Endothelial cell of umbilical vein (primary cell): ENCODE measurements at regions not wholly inside any gene's neighbourhood (a gene's known extent, or its start where the extent isn't known, plus 50 kb on each side); places are given as distances from the start of the nearest gene placed in this dataset.

Source experiments
- BruUV-seq: library from RNA; stranded (reverse); fragments of 400-500 nt; replicated peaks from 2 replicates; lab custom pipeline; 2021; lab: Mats Ljungman, UMichigan
- CTCF ChIA-PET: fragments of 300-600, 350-600 bp; sonication (Branson Sonifier 250); formaldehyde crosslinking; loops from one replicate; lab custom pipeline; 2021; ENCODE audit warnings: antibody characterized with exemption, inconsistent platforms; lab: Charles Lee
- POLR2A ChIA-PET: fragments of 300-600, 350-600 bp; sonication (Branson Sonifier 250); formaldehyde crosslinking; loops from one replicate; lab custom pipeline; 2021; ENCODE audit warnings: antibody characterized with exemption, inconsistent platforms; lab: Charles Lee
- DNase-seq: peaks from one replicate; pipeline ENCODE4 v3.0.0-alpha.2; 2011; ENCODE audit warnings: low read depth, low spot score
- FAIRE-seq: peaks from 2 replicates; lab custom pipeline; 2011; peaks lifted over from hg19 to GRCh38; lab: Jason Lieb, UNC
- H2AFZ ChIP-seq: 2 replicates; pipeline ENCODE4 v1.6.0; 2012; ENCODE audit warnings: low read depth, low read length, control low read depth, inconsistent platforms
- H3K27ac ChIP-seq: 2 replicates; pipeline ENCODE4 v1.5.1; 2011; ENCODE audit warnings: low read depth, mild to moderate bottlenecking, control low read depth, low read length, moderate library complexity; ENCODE audit not compliant: insufficient read depth
- H3K27me3 ChIP-seq, 2 experiments: 2 replicates each; pipeline versions ENCODE4 v1.6.0 to v1.6.1; 2011; ENCODE audit warnings: low read length in 2 of 2, mixed read lengths in 1 of 2; ENCODE audit not compliant: control insufficient read depth in 2 of 2, insufficient read depth in 2 of 2
- H3K36me3 ChIP-seq, 2 experiments: 2 replicates in 1 of 2; 3 replicates in 1 of 2; pipeline ENCODE4 v1.5.1; 2011; ENCODE audit warnings: low read length in 2 of 2, mild to moderate bottlenecking in 1 of 2, moderate library complexity in 1 of 2; ENCODE audit not compliant: control insufficient read depth in 2 of 2, insufficient read depth in 2 of 2; ENCODE audit errors: extremely low read depth in 1 of 2
- H3K4me1 ChIP-seq: 3 replicates; pipeline ENCODE4 v1.5.1; 2011; ENCODE audit warnings: mild to moderate bottlenecking, low read length; ENCODE audit not compliant: control insufficient read depth, insufficient read depth; ENCODE audit errors: extremely low read depth
- H3K4me2 ChIP-seq: 2 replicates; pipeline ENCODE4 v1.6.1; 2011; ENCODE audit warnings: low read length, control low read depth, mixed read lengths; ENCODE audit not compliant: insufficient read depth
- H3K4me3 ChIP-seq, 3 experiments: fragments of 200-600 bp in 1 of 3; sonication (generic), shearing (Covaris generic) in 1 of 3; replicated peaks in 1 of 3; 2 replicates each; pipeline ENCODE4 v1.5.1; 2011 to 2016; ENCODE audit warnings: control low read depth in 3 of 3, low read length in 3 of 3, mild to moderate bottlenecking in 2 of 3, inconsistent platforms in 1 of 3, low read depth in 1 of 3, moderate library complexity in 1 of 3; ENCODE audit not compliant: insufficient read depth in 1 of 3
- H3K79me2 ChIP-seq: 2 replicates; pipeline ENCODE4 v1.6.0; 2012; ENCODE audit warnings: low read length, inconsistent platforms; ENCODE audit not compliant: control insufficient read depth, insufficient read depth
- H3K9ac ChIP-seq: replicated peaks from 2 replicates; pipeline ENCODE3; 2011; ENCODE audit warnings: low read length, control low read depth; ENCODE audit not compliant: insufficient read depth; ENCODE audit errors: extremely low read depth
- H3K9me1 ChIP-seq: replicated peaks from 3 replicates; pipeline ENCODE4 v1.6.0; 2011; ENCODE audit warnings: mild to moderate bottlenecking, low read length; ENCODE audit not compliant: control insufficient read depth, insufficient read depth; ENCODE audit errors: extremely low read depth
- H3K9me3 ChIP-seq: replicated peaks from 2 replicates; pipeline ENCODE4 v1.5.1; 2012; ENCODE audit warnings: low read length, inconsistent platforms; ENCODE audit not compliant: control insufficient read depth, insufficient read depth
- H4K20me1 ChIP-seq: replicated peaks from 2 replicates; pipeline ENCODE3; 2011; ENCODE audit warnings: mild to moderate bottlenecking, low read length; ENCODE audit not compliant: control insufficient read depth, insufficient read depth; ENCODE audit errors: extremely low read depth
- CTCF ChIP-seq, 2 donors: IDR thresholded peaks; 1 replicate in 1 of 2; 2 replicates in 1 of 2; pipeline ENCODE4 v1.5.1; 2011; ENCODE audit warnings: low read length in 2 of 2, mild to moderate bottlenecking in 2 of 2, moderate library complexity in 2 of 2, control low read depth in 1 of 2, inconsistent platforms in 1 of 2, low read depth in 1 of 2; ENCODE audit not compliant: insufficient read depth in 1 of 2; ENCODE audit errors: extremely low read depth in 1 of 2
- EZH2 ChIP-seq: IDR thresholded peaks from 2 replicates; pipeline ENCODE4 v1.6.1; 2012; ENCODE audit warnings: borderline replicate concordance, low read depth, mild to moderate bottlenecking, moderate library complexity, low read length, inconsistent platforms; ENCODE audit not compliant: severe bottlenecking
- GATA2 ChIP-seq: IDR thresholded peaks from 2 replicates; pipeline ENCODE4 v1.7.0; 2011; ENCODE audit warnings: low read depth, mild to moderate bottlenecking, moderate library complexity, mixed read lengths, low read length; ENCODE audit not compliant: insufficient read length, insufficient read depth
- JUN ChIP-seq: IDR thresholded peaks from 2 replicates; pipeline ENCODE4 v1.6.1; 2011; ENCODE audit warnings: borderline replicate concordance, low read depth; ENCODE audit not compliant: insufficient read length, insufficient read depth
- MYC ChIP-seq: IDR thresholded peaks from one replicate; pipeline ENCODE4 v1.6.1; 2011; ENCODE audit warnings: mild to moderate bottlenecking, low read depth, low read length
- POLR2A ChIP-seq: IDR thresholded peaks from 2 replicates; pipeline ENCODE4 v1.6.1; 2012; ENCODE audit warnings: low read depth, mild to moderate bottlenecking, control low read depth, low read length
- POLR2AphosphoS5 ChIP-seq: IDR thresholded peaks from 2 replicates; pipeline ENCODE4 v1.6.1; 2012; ENCODE audit warnings: low read depth, mild to moderate bottlenecking, control low read depth, low read length, moderate library complexity; ENCODE audit not compliant: insufficient read depth
- dilution Hi-C: fragments of 300-500 bp; cut with MboI; formaldehyde crosslinking; loops from one replicate; pipeline ENCODE4 v1.15.0; 2019; ENCODE audit warnings: low sequenced_read_pairs; ENCODE audit not compliant: extremely low pct_ligation_motif_present
- intact Hi-C: fragments of 100-400 bp; cut with micrococcal nuclease; formaldehyde crosslinking; loops from one replicate; pipeline ENCODE4 v1.10.0; 2022

DNA sequence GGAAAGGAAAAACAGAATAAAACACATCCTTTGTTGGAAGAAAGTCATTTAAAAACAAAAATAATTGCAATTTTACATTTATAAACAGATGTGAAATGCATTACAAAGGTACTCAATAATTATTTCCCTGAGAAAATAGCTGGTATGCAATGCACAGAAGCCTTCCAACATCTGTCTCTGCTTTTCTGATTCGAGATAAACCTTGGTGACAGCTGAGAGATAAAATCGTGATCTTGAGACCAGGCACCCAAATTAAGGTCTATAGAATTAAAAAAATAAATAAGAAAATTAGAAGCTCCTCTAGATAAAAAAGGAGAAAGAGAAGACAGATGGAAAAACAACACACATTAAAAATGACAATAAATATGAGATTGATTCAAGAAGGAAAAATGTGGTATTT, 544.0 kb downstream of the SPRY1 start:
- no peak overlapping the region for H2AFZ ChIP-seq
- CTCF ChIA-PET, result interaction anchor here (1.1 kb wide), 1 partner anchor 29 kb away, joined by 3 read pairs; no protein-coding TSS in a partner anchor
- H3K27me3 ChIP-seq, result no peaks in the 10 kb centered on the region
- H4K20me1 ChIP-seq, result no peaks in the 10 kb centered on the region
- no peaks in the 10 kb centered on the region for H3K9me3 ChIP-seq
- DNase-seq (no peak), FAIRE-seq (no peak)
- H3K4me2 ChIP-seq, result no peak overlapping the region
- intact Hi-C loops, result no loop called here
- H3K4me1 ChIP-seq, result peaks cover 35% of the 10 kb centered on the region
- H3K36me3 ChIP-seq, result no peaks in the 10 kb centered on the region
- H3K27ac ChIP-seq, result no peak overlapping the region
- H3K4me3 ChIP-seq, result no peak overlapping the region
- TF ChIP-seq GATA2, result no peak
- no peaks in the 10 kb centered on the region for H3K9me1 ChIP-seq
- dilution Hi-C loops, result no loop called here
- H3K9ac ChIP-seq, result no peak overlapping the region
- H3K79me2 ChIP-seq, result no peaks in the 10 kb centered on the region
- no TSS peak for BruUV-seq
- POLR2A ChIA-PET, result no interaction called here

DNA sequence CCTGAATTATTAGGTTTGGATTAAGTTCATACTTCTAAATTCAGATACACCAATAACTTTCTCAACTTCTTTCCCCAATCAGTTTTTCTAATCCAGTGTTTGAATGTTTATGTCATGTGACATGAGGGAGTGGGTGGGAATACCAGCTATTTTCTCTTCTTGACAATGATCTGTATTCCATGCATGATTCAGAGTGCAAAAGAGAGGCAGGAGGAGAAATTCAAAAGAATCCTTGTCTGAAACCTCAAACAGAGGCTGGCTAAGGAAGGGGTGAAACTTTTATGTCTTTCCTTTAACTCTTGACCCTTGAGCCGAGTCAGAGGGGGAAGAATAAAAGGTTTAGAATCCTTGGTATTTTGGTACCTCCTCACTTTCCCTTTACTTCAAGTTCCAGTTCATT, 544.7 kb downstream of the SPRY1 start:
- Histone ChIP-seq H3K9ac (no peak overlapping the region), H3K9me1 (no peaks in the 10 kb centered on the region), H3K9me3 (no peaks in the 10 kb centered on the region), H3K79me2 (no peaks in the 10 kb centered on the region), H4K20me1 (no peaks in the 10 kb centered on the region), H3K36me3 (no peaks in the 10 kb centered on the region), H3K4me1 (peaks cover 29% of the 10 kb centered on the region), H3K27ac (no peak overlapping the region), H3K27me3 (no peaks in the 10 kb centered on the region), H2AFZ (no peak overlapping the region), H3K4me3 (no peak overlapping the region), H3K4me2 (no peak overlapping the region)
- CTCF ChIA-PET, result interaction anchor here (1.1 kb wide), 1 partner anchor 29 kb away, joined by 3 read pairs; no protein-coding TSS in a partner anchor
- POLR2A ChIA-PET, result no interaction called here
- no TSS peak for BruUV-seq
- DNase-seq (no peak), FAIRE-seq (no peak)
- TF ChIP-seq JUN (no peak), POLR2A (no peak), MYC (no peak), POLR2AphosphoS5 (no peak), GATA2 (no peak), CTCF (IDR thresholded peaks at IDR 0.05; ENCODE audit: extremely low read depth in 1 of 2, insufficient read depth in 1 of 2, low read depth in 1 of 2, low read length in 2 of 2) (no peak), EZH2 (no peak)
- dilution Hi-C loops (no loop called here), intact Hi-C loops (no loop called here)
